HepG2 (cell line): ENCODE measurements at regions not wholly inside any gene's neighbourhood (a gene's known extent, or its start where the extent isn't known, plus 50 kb on each side); places are given as distances from the start of the nearest gene placed in this dataset.

Source experiments
- ARNT2 ChIP-seq: sonication (generic); formaldehyde crosslinking; IDR thresholded peaks from 2 replicates; pipeline ENCODE4 v1.8.0; 2022; ENCODE audit warnings: mild to moderate bottlenecking, low read depth, missing genetic modification reagents, moderate library complexity
- KAT8 ChIP-seq: IDR thresholded peaks from 2 replicates; pipeline ENCODE4 v1.6.1; 2016; ENCODE audit warnings: missing genetic modification reagents, missing compliant biosample characterization
- NONO ChIP-seq, 2 experiments: fragments of 450-650 bp in 1 of 2; sonication (generic) in 1 of 2; formaldehyde crosslinking in 1 of 2; IDR thresholded peaks in 1 of 2; conservative IDR thresholded peaks in 1 of 2; 2 replicates each; pipeline versions ENCODE4 v1.6.1 to v1.8.0; 2017 to 2022; ENCODE audit warnings: mild to moderate bottlenecking in 1 of 2, missing genetic modification reagents in 1 of 2, moderate library complexity in 1 of 2
- TCF7 ChIP-seq: sonication (generic); IDR thresholded peaks from 2 replicates; pipeline ENCODE4 v1.6.1; 2016; ENCODE audit warnings: antibody characterized with exemption, low read depth
- ZNF430 ChIP-seq: sonication (generic); formaldehyde crosslinking; IDR thresholded peaks from 2 replicates; pipeline ENCODE4 v1.9.0; 2021; ENCODE audit warnings: mild to moderate bottlenecking, missing genetic modification reagents
- ZNF709 ChIP-seq: sonication (generic); formaldehyde crosslinking; IDR thresholded peaks from 2 replicates; pipeline ENCODE4 v1.5.0; 2020; ENCODE audit warnings: mild to moderate bottlenecking, missing genetic modification reagents
- TF ChIP-seq, protein P1 (sequence below): sonication (generic); formaldehyde crosslinking; IDR thresholded peaks from 2 replicates; pipeline ENCODE4 v1.4.0; 2020; ENCODE audit warnings: missing genetic modification reagents, borderline replicate concordance
- TF ChIP-seq, protein P2 (sequence below): IDR thresholded peaks from 2 replicates; pipeline ENCODE4 v1.6.1; 2016; ENCODE audit warnings: control low read depth
- TF ChIP-seq, protein P3 (sequence below): IDR thresholded peaks from 2 replicates; pipeline ENCODE4 v1.6.1; 2016; ENCODE audit warnings: missing genetic modification reagents, missing compliant biosample characterization

DNA sequence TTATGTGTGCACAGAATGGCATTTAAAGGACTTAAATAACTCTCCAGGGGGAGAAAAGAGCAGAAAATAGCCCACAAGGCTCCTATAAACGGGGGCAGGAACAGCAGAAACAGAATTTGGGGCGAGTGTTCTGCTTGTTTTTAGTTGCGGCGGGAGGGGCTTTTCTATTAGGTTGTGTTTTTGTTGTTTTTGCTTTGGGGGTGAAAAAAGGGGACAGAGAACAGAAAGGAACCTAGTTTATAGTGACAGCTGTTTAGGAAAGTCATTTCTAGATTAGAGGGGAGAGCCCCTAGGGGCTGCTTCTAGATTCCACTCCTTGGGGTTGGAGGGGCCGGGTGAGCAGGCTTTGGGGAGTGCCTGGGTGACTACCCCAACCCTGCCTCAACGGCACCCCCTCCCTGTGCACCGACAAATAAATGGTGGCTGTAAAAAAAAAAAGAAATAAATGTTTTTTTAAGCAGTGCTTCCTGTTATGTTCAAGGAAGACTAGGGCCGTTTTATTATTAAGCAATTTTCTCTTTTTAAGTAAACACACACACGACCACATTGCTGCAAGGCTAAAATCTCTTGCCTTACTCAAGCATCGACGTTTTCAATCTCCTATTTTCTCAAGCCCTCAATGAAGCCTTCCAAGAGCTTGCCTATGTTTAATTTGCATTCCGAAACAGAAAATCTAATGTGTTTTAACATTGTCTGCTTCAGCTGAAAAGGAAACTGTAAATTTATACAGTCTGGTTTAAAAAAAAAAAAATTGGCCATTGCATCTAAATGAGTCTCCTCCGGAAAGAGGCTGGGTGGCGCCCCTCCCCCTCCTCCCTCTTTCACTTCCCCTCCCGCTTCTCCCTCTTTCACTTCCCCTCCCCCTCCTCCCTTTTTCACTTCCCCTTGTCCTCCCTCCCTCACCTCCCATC lies 123.3 kb upstream of the TBL1X start (continued):
- TF ChIP-seq, protein P1, sequence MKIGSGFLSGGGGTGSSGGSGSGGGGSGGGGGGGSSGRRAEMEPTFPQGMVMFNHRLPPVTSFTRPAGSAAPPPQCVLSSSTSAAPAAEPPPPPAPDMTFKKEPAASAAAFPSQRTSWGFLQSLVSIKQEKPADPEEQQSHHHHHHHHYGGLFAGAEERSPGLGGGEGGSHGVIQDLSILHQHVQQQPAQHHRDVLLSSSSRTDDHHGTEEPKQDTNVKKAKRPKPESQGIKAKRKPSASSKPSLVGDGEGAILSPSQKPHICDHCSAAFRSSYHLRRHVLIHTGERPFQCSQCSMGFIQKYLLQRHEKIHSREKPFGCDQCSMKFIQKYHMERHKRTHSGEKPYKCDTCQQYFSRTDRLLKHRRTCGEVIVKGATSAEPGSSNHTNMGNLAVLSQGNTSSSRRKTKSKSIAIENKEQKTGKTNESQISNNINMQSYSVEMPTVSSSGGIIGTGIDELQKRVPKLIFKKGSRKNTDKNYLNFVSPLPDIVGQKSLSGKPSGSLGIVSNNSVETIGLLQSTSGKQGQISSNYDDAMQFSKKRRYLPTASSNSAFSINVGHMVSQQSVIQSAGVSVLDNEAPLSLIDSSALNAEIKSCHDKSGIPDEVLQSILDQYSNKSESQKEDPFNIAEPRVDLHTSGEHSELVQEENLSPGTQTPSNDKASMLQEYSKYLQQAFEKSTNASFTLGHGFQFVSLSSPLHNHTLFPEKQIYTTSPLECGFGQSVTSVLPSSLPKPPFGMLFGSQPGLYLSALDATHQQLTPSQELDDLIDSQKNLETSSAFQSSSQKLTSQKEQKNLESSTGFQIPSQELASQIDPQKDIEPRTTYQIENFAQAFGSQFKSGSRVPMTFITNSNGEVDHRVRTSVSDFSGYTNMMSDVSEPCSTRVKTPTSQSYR (CRISPR knock-in tag) = peak; percentile 49; the same call in 1 of the 2 replicates
- TF ChIP-seq ARNT2 (CRISPR knock-in tag) (no peak), KAT8 (CRISPR knock-in tag) (no peak), ZNF709 (no peak), ZNF430 (CRISPR knock-in tag) (no peak), NONO (IDR thresholded peaks at IDR 0.05) (no peak), NONO (CRISPR knock-in tag; conservative IDR thresholded peaks at IDR 0.05) (no peak), TCF7 (no peak)
- TF ChIP-seq, protein P2, sequence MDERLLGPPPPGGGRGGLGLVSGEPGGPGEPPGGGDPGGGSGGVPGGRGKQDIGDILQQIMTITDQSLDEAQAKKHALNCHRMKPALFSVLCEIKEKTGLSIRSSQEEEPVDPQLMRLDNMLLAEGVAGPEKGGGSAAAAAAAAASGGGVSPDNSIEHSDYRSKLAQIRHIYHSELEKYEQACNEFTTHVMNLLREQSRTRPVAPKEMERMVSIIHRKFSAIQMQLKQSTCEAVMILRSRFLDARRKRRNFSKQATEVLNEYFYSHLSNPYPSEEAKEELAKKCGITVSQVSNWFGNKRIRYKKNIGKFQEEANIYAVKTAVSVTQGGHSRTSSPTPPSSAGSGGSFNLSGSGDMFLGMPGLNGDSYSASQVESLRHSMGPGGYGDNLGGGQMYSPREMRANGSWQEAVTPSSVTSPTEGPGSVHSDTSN (CRISPR knock-in tag) = no peak
- TF ChIP-seq, protein P3, sequence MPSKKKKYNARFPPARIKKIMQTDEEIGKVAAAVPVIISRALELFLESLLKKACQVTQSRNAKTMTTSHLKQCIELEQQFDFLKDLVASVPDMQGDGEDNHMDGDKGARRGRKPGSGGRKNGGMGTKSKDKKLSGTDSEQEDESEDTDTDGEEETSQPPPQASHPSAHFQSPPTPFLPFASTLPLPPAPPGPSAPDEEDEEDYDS (CRISPR knock-in tag) = no peak
